K562 (cell line): ENCODE measurements at regions not wholly inside any gene's neighbourhood (a gene's known extent, or its start where the extent isn't known, plus 50 kb on each side); places are given as distances from the start of the nearest gene placed in this dataset.
A peak's percentile ranks its signal among the peaks of the same experiment; 100 is the strongest.

Experiments
- ARNT ChIP-seq, 2 experiments: fragments of 450-650 bp; IDR thresholded peaks; 2 replicates each; pipeline ENCODE4 v1.6.1; 2016; ENCODE audit warnings: mild to moderate bottlenecking in 1 of 2
- BCOR ChIP-seq: fragments of 450-650 bp; IDR thresholded peaks from 2 replicates; pipeline ENCODE4 v1.6.1; 2016
- CHCHD3 ChIP-seq: fragments of 250-450 bp; sonication (Bioruptor Pico); IDR thresholded peaks from 2 replicates; pipeline ENCODE4 v2.1.2; 2022; ENCODE audit warnings: mild to moderate bottlenecking
- CREB3L1 ChIP-seq: fragments of 450-650 bp; IDR thresholded peaks from 2 replicates; pipeline ENCODE4 v1.6.1; 2014; ENCODE audit warnings: low read depth, mild to moderate bottlenecking, moderate library complexity, borderline replicate concordance
- FOXA1 ChIP-seq: fragments of 450-650 bp; IDR thresholded peaks from 2 replicates; pipeline ENCODE4 v1.6.1; 2016; ENCODE audit warnings: mild to moderate bottlenecking, borderline replicate concordance
- FOXP1 ChIP-seq: sonication (generic); formaldehyde crosslinking; IDR thresholded peaks from 2 replicates; pipeline ENCODE4 v1.8.0; 2022; ENCODE audit warnings: mild to moderate bottlenecking, missing genetic modification reagents
- GABPA ChIP-seq: fragments of 200-800 bp; sonication (Bioruptor generic); conservative IDR thresholded peaks from 2 replicates; pipeline ENCODE4 v1.6.1; 2016; ENCODE audit warnings: low read depth, missing genetic modification characterization, missing compliant biosample characterization
- GTF2B ChIP-seq: IDR thresholded peaks from 2 replicates; pipeline ENCODE4 v1.6.1; 2011; ENCODE audit not compliant: insufficient read length; ENCODE audit errors: extremely low read depth
- HCFC1 ChIP-seq: IDR thresholded peaks from 2 replicates; pipeline ENCODE4 v1.6.1; 2012; ENCODE audit warnings: low read depth, low read length, improper control_type of control experiment
- MAFG ChIP-seq: fragments of 450-650 bp; conservative IDR thresholded peaks from 2 replicates; pipeline ENCODE4 v1.6.1; 2016; ENCODE audit warnings: missing genetic modification characterization, missing compliant biosample characterization
- MAFK ChIP-seq: IDR thresholded peaks from 2 replicates; pipeline ENCODE4 v1.6.1; 2011; ENCODE audit warnings: low read length, improper control_type of control experiment
- MTA3 ChIP-seq: fragments of 450-650 bp; formaldehyde crosslinking; IDR thresholded peaks from 2 replicates; pipeline ENCODE4 v1.6.1; 2017; ENCODE audit warnings: mild to moderate bottlenecking, borderline replicate concordance
- RHOXF2B ChIP-seq: fragments of 250-450 bp; sonication (Bioruptor Pico); conservative IDR thresholded peaks from 2 replicates; pipeline ENCODE4 v1.5.1; 2021
- SIN3B ChIP-seq: fragments of 450-650 bp; IDR thresholded peaks from 2 replicates; pipeline ENCODE4 v1.6.1; 2017; ENCODE audit warnings: low read depth, mild to moderate bottlenecking, moderate library complexity
- SREBF1 ChIP-seq: fragments of 150-350 bp; IDR thresholded peaks from 2 replicates; pipeline ENCODE4 v1.6.1; 2014; ENCODE audit warnings: antibody characterized with exemption, low read depth, low read length, borderline replicate concordance
- TCF15 ChIP-seq: fragments of 250-450 bp; sonication (Bioruptor Pico); IDR thresholded peaks from 2 replicates; pipeline ENCODE4 v1.8.0; 2022; ENCODE audit warnings: moderate library complexity, mild to moderate bottlenecking, inconsistent platforms
- ZC3H11A ChIP-seq: IDR thresholded peaks from 2 replicates; pipeline ENCODE4 v1.6.1; 2012; ENCODE audit warnings: low read depth, low read length, improper control_type of control experiment
- ZFX ChIP-seq: sonication (generic); formaldehyde crosslinking; IDR thresholded peaks from 2 replicates; pipeline ENCODE4 v1.8.0; 2022; ENCODE audit warnings: mild to moderate bottlenecking, missing genetic modification reagents, moderate library complexity
- ZMIZ1 ChIP-seq, 2 experiments: fragments of 150-350 bp in 1 of 2; IDR thresholded peaks; 2 replicates each; pipeline ENCODE4 v1.6.1; 2012 to 2016; ENCODE audit warnings: low read depth in 2 of 2, low read length in 2 of 2, mild to moderate bottlenecking in 1 of 2, moderate library complexity in 1 of 2
- ZNF511 ChIP-seq: sonication (generic); formaldehyde crosslinking; IDR thresholded peaks from 2 replicates; pipeline ENCODE4 v1.8.0; 2022; ENCODE audit warnings: mild to moderate bottlenecking, missing genetic modification reagents
- ZNF707 ChIP-seq: fragments of 250-450 bp; sonication (Bioruptor Pico); conservative IDR thresholded peaks from 2 replicates; pipeline ENCODE4 v1.8.0; 2022; ENCODE audit warnings: inconsistent platforms, mild to moderate bottlenecking, moderate library complexity
- ZNF77 ChIP-seq: fragments of 250-450 bp; sonication (Bioruptor Pico); IDR thresholded peaks from 2 replicates; pipeline ENCODE4 v1.5.0; 2020
- ZSCAN29 ChIP-seq: fragments of 450-650 bp; IDR thresholded peaks from 2 replicates; pipeline ENCODE4 v1.6.1; 2017
- ZZZ3 ChIP-seq: fragments of 450-650 bp; IDR thresholded peaks from 2 replicates; pipeline ENCODE4 v1.6.1; 2016; ENCODE audit warnings: antibody characterized with exemption, mild to moderate bottlenecking, moderate library complexity

- TF ChIP-seq SIN3B (no peak), TCF15 (CRISPR knock-in tag) (no peak), FOXA1 (no peak), RHOXF2B (CRISPR knock-in tag) (no peak), CREB3L1 (no peak), CHCHD3 (CRISPR knock-in tag) (no peak), ZMIZ1 (IDR thresholded peaks at IDR 0.05; ENCODE audit: low read depth in 2 of 2, low read length in 2 of 2) (no peak), MAFG (tag) (peak; percentile 59), MAFK (peak; percentile 49; the same call in 1 of the 2 replicates), ZSCAN29 (no peak), SREBF1 (no peak), ZC3H11A (no peak), ZNF707 (no peak), ARNT (IDR thresholded peaks at IDR 0.05) (no peak), HCFC1 (no peak), FOXP1 (CRISPR knock-in tag) (no peak), ZFX (no peak), ZZZ3 (no peak), GTF2B (no peak), MTA3 (peak; percentile 22; the same call in 1 of the 2 replicates), GABPA (peak; percentile 86), BCOR (no peak), ZNF511 (no peak), ZNF77 (CRISPR knock-in tag) (no peak)
Measured at GRCh38 chr1:212514056-212514614, 81.4 kb downstream of the NENF start (continued).
